IMR-90 (cell line): ENCODE measurements at regions not wholly inside any gene's neighbourhood (a gene's known extent, or its start where the extent isn't known, plus 50 kb on each side); places are given as distances from the start of the nearest gene placed in this dataset.

Experiments used
- ATAC-seq: fragments of 200-7000 bp; cut with Tn5 transposase; 2 replicates; pipeline ENCODE4 v1.9.1; 2020; ENCODE audit warnings: low read depth, mild to moderate bottlenecking, moderate library complexity
- BruUV-seq: library from RNA; stranded (reverse); fragments of 400-500 nt; replicated peaks from 2 replicates; lab custom pipeline; 2021; lab: Mats Ljungman, UMichigan
- CTCF ChIA-PET: fragments of 300-600 bp; formaldehyde crosslinking; extraction: SDS; loops from one replicate; lab custom pipeline; 2021; ENCODE audit warnings: antibody characterized with exemption; lab: Yijun Ruan, JAX
- POLR2A ChIA-PET: fragments of 300-600 bp; sonication (Branson Sonifier 250); formaldehyde crosslinking; loops from one replicate; lab custom pipeline; 2022; ENCODE audit warnings: antibody characterized with exemption; ENCODE audit not compliant: unreplicated experiment; lab: Charles Lee
- DNase-seq: peaks from one replicate; pipeline ENCODE4 v3.0.0; 2013
- H2AFZ ChIP-seq: replicated peaks from 2 replicates; pipeline ENCODE3; 2013; ENCODE audit warnings: low read length, mild to moderate bottlenecking; ENCODE audit not compliant: poor library complexity
- H2AK5ac ChIP-seq: 2 replicates; pipeline ENCODE4 v1.6.1; 2013; ENCODE audit warnings: low read depth, low read length, inconsistent platforms
- H2AK9ac ChIP-seq: replicated peaks from 2 replicates; pipeline ENCODE3; 2013; ENCODE audit warnings: mild to moderate bottlenecking, low read depth, low read length, moderate library complexity; ENCODE audit not compliant: poor library complexity
- H2BK120ac ChIP-seq: 2 replicates; pipeline ENCODE4 v1.6.1; 2013; ENCODE audit warnings: low read depth, low read length, inconsistent platforms
- H2BK15ac ChIP-seq: 3 replicates; pipeline ENCODE4 v1.6.1; 2013; ENCODE audit warnings: low read depth, low read length, inconsistent platforms
- H2BK20ac ChIP-seq: 2 replicates; pipeline ENCODE4 v1.6.1; 2013; ENCODE audit warnings: low read depth, mild to moderate bottlenecking, inconsistent platforms, low read length, moderate library complexity
- H2BK5ac ChIP-seq: 2 replicates; pipeline ENCODE4 v1.6.1; 2013; ENCODE audit warnings: mild to moderate bottlenecking, low read depth, low read length, inconsistent platforms; ENCODE audit not compliant: poor library complexity, severe bottlenecking
- H3K14ac ChIP-seq: replicated peaks from 2 replicates; pipeline ENCODE4 v1.6.1; 2013; ENCODE audit warnings: low read depth, low read length, inconsistent platforms
- H3K18ac ChIP-seq: 2 replicates; pipeline ENCODE4 v1.6.1; 2013; ENCODE audit warnings: low read depth, low read length, control low read depth
- H3K23ac ChIP-seq: 2 replicates; pipeline ENCODE4 v1.6.1; 2013; ENCODE audit warnings: low read depth, low read length, inconsistent platforms
- H3K27ac ChIP-seq: 2 replicates; pipeline ENCODE4 v1.5.1; 2013; ENCODE audit warnings: mild to moderate bottlenecking, control low read depth, low read length; ENCODE audit not compliant: insufficient read depth
- H3K27me3 ChIP-seq: 2 replicates; pipeline ENCODE4 v1.6.1; 2013; ENCODE audit warnings: low read length; ENCODE audit not compliant: control insufficient read depth, insufficient read depth
- H3K36me3 ChIP-seq: 2 replicates; pipeline ENCODE4 v1.6.1; 2013; ENCODE audit warnings: low read length, mixed read lengths; ENCODE audit not compliant: control insufficient read depth, insufficient read depth
- H3K4ac ChIP-seq: 2 replicates; pipeline ENCODE4 v1.6.1; 2013; ENCODE audit warnings: low read depth, low read length, inconsistent platforms
- H3K4me1 ChIP-seq: 2 replicates; pipeline ENCODE4 v1.6.1; 2013; ENCODE audit warnings: low read length, mixed read lengths; ENCODE audit not compliant: control insufficient read depth, insufficient read depth
- H3K4me2 ChIP-seq: 2 replicates; pipeline ENCODE4 v1.6.1; 2013; ENCODE audit warnings: low read depth, mild to moderate bottlenecking, control low read depth, low read length, moderate library complexity
- H3K4me3 ChIP-seq: 2 replicates; pipeline ENCODE4 v1.5.1; 2013; ENCODE audit warnings: low read depth, mild to moderate bottlenecking, control low read depth, low read length, moderate library complexity; ENCODE audit not compliant: insufficient read depth
- H3K56ac ChIP-seq: 2 replicates; pipeline ENCODE4 v1.6.1; 2013; ENCODE audit warnings: low read length, inconsistent platforms; ENCODE audit not compliant: insufficient read depth; ENCODE audit errors: extremely low read depth
- H3K79me1 ChIP-seq, 2 experiments: 2 replicates each; pipeline ENCODE4 v1.6.1; 2013; ENCODE audit warnings: low read length in 2 of 2, inconsistent platforms in 1 of 2, low read depth in 1 of 2
- H3K9ac ChIP-seq: 2 replicates; pipeline ENCODE4 v1.6.1; 2013; ENCODE audit warnings: low read depth, low read length, control low read depth
- H3K9me1 ChIP-seq: 2 replicates; pipeline ENCODE4 v1.6.1; 2013; ENCODE audit warnings: low read length, inconsistent platforms; ENCODE audit not compliant: insufficient read depth
- H3K9me3 ChIP-seq: 2 replicates; pipeline ENCODE4 v1.6.1; 2013; ENCODE audit warnings: low read length; ENCODE audit not compliant: control insufficient read depth, insufficient read depth
- H4K20me1 ChIP-seq: 2 replicates; pipeline ENCODE4 v1.6.1; 2013; ENCODE audit warnings: low read length, inconsistent platforms; ENCODE audit not compliant: insufficient read depth
- H4K5ac ChIP-seq: 2 replicates; pipeline ENCODE4 v1.6.1; 2013; ENCODE audit warnings: mild to moderate bottlenecking, low read depth, low read length, control low read depth
- H4K8ac ChIP-seq, 2 experiments: 2 replicates each; pipeline ENCODE4 v1.6.1; 2013; ENCODE audit warnings: low read depth in 2 of 2, low read length in 2 of 2, control low read depth in 1 of 2, inconsistent platforms in 1 of 2
- H4K91ac ChIP-seq: 2 replicates; pipeline ENCODE4 v1.6.1; 2013; ENCODE audit warnings: low read depth, low read length, inconsistent platforms; ENCODE audit not compliant: insufficient read depth
- CEBPB ChIP-seq: IDR thresholded peaks from 2 replicates; pipeline ENCODE4 v1.6.1; 2012; ENCODE audit warnings: low read depth, low read length, improper control_type of control experiment
- FOS ChIP-seq: fragments of 150-350 bp; IDR thresholded peaks from 2 replicates; pipeline ENCODE4 v1.6.1; 2016; ENCODE audit warnings: low read depth, low read length
- MAZ ChIP-seq: IDR thresholded peaks from 2 replicates; pipeline ENCODE4 v1.6.1; 2012; ENCODE audit warnings: low read depth, mild to moderate bottlenecking, low read length, improper control_type of control experiment, moderate library complexity, borderline replicate concordance
- MXI1 ChIP-seq: IDR thresholded peaks from 2 replicates; pipeline ENCODE4 v1.6.1; 2012; ENCODE audit warnings: low read depth, mild to moderate bottlenecking, low read length, moderate library complexity, borderline replicate concordance
- POLR2A ChIP-seq: IDR thresholded peaks from 2 replicates; pipeline ENCODE4 v1.6.1; 2012; ENCODE audit warnings: mild to moderate bottlenecking, low read depth, low read length
- RAD21 ChIP-seq: IDR thresholded peaks from 2 replicates; pipeline ENCODE4 v1.6.1; 2012; ENCODE audit warnings: low read length, improper control_type of control experiment
- RCOR1 ChIP-seq: IDR thresholded peaks from 2 replicates; pipeline ENCODE4 v1.6.1; 2012; ENCODE audit warnings: mild to moderate bottlenecking, low read length, improper control_type of control experiment; ENCODE audit not compliant: insufficient replicate concordance
- RFX5 ChIP-seq: IDR thresholded peaks from 2 replicates; pipeline ENCODE4 v1.8.0; 2012; ENCODE audit warnings: low read depth, mild to moderate bottlenecking, low read length, moderate library complexity
- dilution Hi-C: fragments of 300-500 bp; cut with HindIII; formaldehyde crosslinking; loops from one replicate; pipeline ENCODE4 v1.14.3; 2018; ENCODE audit warnings: low sequenced_read_pairs; ENCODE audit not compliant: unreplicated experiment
- in situ Hi-C: fragments of 300-500 bp; cut with MboI; formaldehyde crosslinking; loops from 3 replicates; pipeline ENCODE4 v1.14.3; 2019; ENCODE audit warnings: low sequenced_read_pairs, inconsistent platforms, mixed read lengths
- intact Hi-C: fragments of 100-400 bp; cut with micrococcal nuclease; formaldehyde crosslinking; loops from 2 replicates; pipeline ENCODE4 v1.10.0; 2022
- TF ChIP-seq, protein P1 (sequence below): conservative IDR thresholded peaks from 2 replicates; pipeline ENCODE4 v1.5.1; 2012; ENCODE audit warnings: mild to moderate bottlenecking, low read depth, low read length, improper control_type of control experiment
- TF ChIP-seq, protein P2 (sequence below): fragments of 150-350 bp; IDR thresholded peaks from 2 replicates; pipeline ENCODE4 v1.6.1; 2016; ENCODE audit warnings: low read depth, mild to moderate bottlenecking, low read length, moderate library complexity, borderline replicate concordance
- TF ChIP-seq, protein P3 (sequence below): fragments of 150-350 bp; IDR thresholded peaks from 2 replicates; pipeline ENCODE4 v1.6.1; 2017; ENCODE audit warnings: mild to moderate bottlenecking, antibody characterized with exemption, low read length, low read depth

DNA sequence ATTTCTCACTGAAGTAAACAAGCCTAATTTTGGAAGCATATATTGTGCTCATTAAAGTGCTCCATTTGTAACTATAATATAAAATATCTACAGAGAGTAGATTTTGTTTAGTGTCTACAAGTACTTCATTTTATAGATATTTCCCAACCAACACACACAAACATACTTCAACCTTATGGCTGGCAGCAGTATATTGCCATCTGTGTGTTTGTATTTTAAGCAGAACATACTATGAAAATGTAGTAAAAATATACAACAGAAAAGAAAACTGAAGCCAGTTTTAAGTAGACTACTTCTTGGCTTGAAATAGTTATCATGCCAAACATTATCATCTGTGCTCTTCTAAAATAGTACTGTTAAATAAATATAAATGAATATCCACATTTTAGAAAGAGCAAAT, 821.9 kb downstream of the DACH1 start:
- no peak overlapping the region for H3K23ac ChIP-seq
- H2BK5ac ChIP-seq = no peak overlapping the region
- H4K5ac ChIP-seq = no peak overlapping the region
- no peaks in the 10 kb centered on the region for H3K79me1 ChIP-seq
- no peak overlapping the region for H3K9ac ChIP-seq
- H2BK15ac ChIP-seq = no peak overlapping the region
- in situ Hi-C loops = no loop called here
- H3K4ac ChIP-seq = no peak overlapping the region
- no peak for TF ChIP-seq RCOR1
- TF ChIP-seq, protein P1, sequence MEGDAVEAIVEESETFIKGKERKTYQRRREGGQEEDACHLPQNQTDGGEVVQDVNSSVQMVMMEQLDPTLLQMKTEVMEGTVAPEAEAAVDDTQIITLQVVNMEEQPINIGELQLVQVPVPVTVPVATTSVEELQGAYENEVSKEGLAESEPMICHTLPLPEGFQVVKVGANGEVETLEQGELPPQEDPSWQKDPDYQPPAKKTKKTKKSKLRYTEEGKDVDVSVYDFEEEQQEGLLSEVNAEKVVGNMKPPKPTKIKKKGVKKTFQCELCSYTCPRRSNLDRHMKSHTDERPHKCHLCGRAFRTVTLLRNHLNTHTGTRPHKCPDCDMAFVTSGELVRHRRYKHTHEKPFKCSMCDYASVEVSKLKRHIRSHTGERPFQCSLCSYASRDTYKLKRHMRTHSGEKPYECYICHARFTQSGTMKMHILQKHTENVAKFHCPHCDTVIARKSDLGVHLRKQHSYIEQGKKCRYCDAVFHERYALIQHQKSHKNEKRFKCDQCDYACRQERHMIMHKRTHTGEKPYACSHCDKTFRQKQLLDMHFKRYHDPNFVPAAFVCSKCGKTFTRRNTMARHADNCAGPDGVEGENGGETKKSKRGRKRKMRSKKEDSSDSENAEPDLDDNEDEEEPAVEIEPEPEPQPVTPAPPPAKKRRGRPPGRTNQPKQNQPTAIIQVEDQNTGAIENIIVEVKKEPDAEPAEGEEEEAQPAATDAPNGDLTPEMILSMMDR = no peak
- TF ChIP-seq FOS = no peak
- no peak for TF ChIP-seq CEBPB
- no peak for TF ChIP-seq MAZ
- no peak for TF ChIP-seq RAD21
- no peak for TF ChIP-seq MXI1
- TF ChIP-seq RFX5 = no peak
- TF ChIP-seq, protein P2, sequence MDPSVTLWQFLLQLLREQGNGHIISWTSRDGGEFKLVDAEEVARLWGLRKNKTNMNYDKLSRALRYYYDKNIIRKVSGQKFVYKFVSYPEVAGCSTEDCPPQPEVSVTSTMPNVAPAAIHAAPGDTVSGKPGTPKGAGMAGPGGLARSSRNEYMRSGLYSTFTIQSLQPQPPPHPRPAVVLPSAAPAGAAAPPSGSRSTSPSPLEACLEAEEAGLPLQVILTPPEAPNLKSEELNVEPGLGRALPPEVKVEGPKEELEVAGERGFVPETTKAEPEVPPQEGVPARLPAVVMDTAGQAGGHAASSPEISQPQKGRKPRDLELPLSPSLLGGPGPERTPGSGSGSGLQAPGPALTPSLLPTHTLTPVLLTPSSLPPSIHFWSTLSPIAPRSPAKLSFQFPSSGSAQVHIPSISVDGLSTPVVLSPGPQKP = no peak
- no peak for TF ChIP-seq POLR2A
- TF ChIP-seq, protein P3, sequence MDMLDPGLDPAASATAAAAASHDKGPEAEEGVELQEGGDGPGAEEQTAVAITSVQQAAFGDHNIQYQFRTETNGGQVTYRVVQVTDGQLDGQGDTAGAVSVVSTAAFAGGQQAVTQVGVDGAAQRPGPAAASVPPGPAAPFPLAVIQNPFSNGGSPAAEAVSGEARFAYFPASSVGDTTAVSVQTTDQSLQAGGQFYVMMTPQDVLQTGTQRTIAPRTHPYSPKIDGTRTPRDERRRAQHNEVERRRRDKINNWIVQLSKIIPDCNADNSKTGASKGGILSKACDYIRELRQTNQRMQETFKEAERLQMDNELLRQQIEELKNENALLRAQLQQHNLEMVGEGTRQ = no peak
- DNase-seq (no peak), ATAC-seq (no peak)
- H3K27me3 ChIP-seq = no peaks in the 10 kb centered on the region
- POLR2A ChIA-PET = no interaction called here
- no peak overlapping the region for H4K8ac ChIP-seq
- H4K20me1 ChIP-seq = no peaks in the 10 kb centered on the region
- H3K9me3 ChIP-seq = no peaks in the 10 kb centered on the region
- H3K4me1 ChIP-seq = no peaks in the 10 kb centered on the region
- no peak overlapping the region for H2BK20ac ChIP-seq
- BruUV-seq = no TSS peak
- no peaks in the 10 kb centered on the region for H3K9me1 ChIP-seq
- no peak overlapping the region for H2AK5ac ChIP-seq
- H2AK9ac ChIP-seq = no peak overlapping the region
- CTCF ChIA-PET = no interaction called here
- no peak overlapping the region for H2AFZ ChIP-seq
- no peak overlapping the region for H3K14ac ChIP-seq
- no peaks in the 10 kb centered on the region for H3K36me3 ChIP-seq
- no peak overlapping the region for H3K56ac ChIP-seq
- H3K18ac ChIP-seq = no peak overlapping the region
- dilution Hi-C loops = no loop called here
- intact Hi-C loops = no loop called here
- H4K91ac ChIP-seq = no peak overlapping the region
- H3K4me3 ChIP-seq = no peak overlapping the region
- H2BK120ac ChIP-seq = no peak overlapping the region
- H3K27ac ChIP-seq = no peak overlapping the region
- H3K4me2 ChIP-seq = no peak overlapping the region
